ENCODE measurements at regions not wholly inside any gene's neighbourhood (a gene's known extent, or its start where the extent isn't known, plus 50 kb on each side); places are given as distances from the start of the nearest gene placed in this dataset.

- no peak overlapping the region for H3K4me3 Mint-ChIP-seq
- no peaks in the 10 kb centered on the region for H3K27me3 Mint-ChIP-seq (ENCODE audit: low read depth)
- peaks cover 41% of the 10 kb centered on the region for H3K4me1 Mint-ChIP-seq
- no peak for TF ChIP-seq CTCF (IDR thresholded peaks at IDR 0.05; ENCODE audit: unreplicated experiment in 3 of 3)
- H3K9me3 Mint-ChIP-seq = peaks cover 14% of the 10 kb centered on the region
- no peak overlapping the region for H3K27ac Mint-ChIP-seq
- H3K36me3 Mint-ChIP-seq (ENCODE audit: low read depth) = no peaks in the 10 kb centered on the region
Measured at GRCh38 chr15:38127306-38127771, 125.3 kb upstream of the SPRED1 start.

GRCh38 chr15:38128341-38128781 is 124.3 kb upstream of the SPRED1 start:
- H3K27ac Mint-ChIP-seq = peak overlapping the region; percentile 52 to 95 (median 67)
- H3K4me1 Mint-ChIP-seq = peaks cover 41% of the 10 kb centered on the region
- no peak for TF ChIP-seq CTCF (IDR thresholded peaks at IDR 0.05; ENCODE audit: unreplicated experiment in 3 of 3)
- no peaks in the 10 kb centered on the region for H3K36me3 Mint-ChIP-seq (ENCODE audit: low read depth)
- no peaks in the 10 kb centered on the region for H3K27me3 Mint-ChIP-seq (ENCODE audit: low read depth)
- H3K9me3 Mint-ChIP-seq = peaks cover 6% of the 10 kb centered on the region
- H3K4me3 Mint-ChIP-seq = no peak overlapping the region

- H3K4me1 Mint-ChIP-seq = peaks cover 41% of the 10 kb centered on the region
- peaks cover under 1% of the 10 kb centered on the region for H3K9me3 Mint-ChIP-seq
- no peak for TF ChIP-seq CTCF (IDR thresholded peaks at IDR 0.05; ENCODE audit: unreplicated experiment in 3 of 3)
- no peak overlapping the region for H3K4me3 Mint-ChIP-seq
- no peaks in the 10 kb centered on the region for H3K36me3 Mint-ChIP-seq (ENCODE audit: low read depth)
- no peaks in the 10 kb centered on the region for H3K27me3 Mint-ChIP-seq (ENCODE audit: low read depth)
- H3K27ac Mint-ChIP-seq = peak overlapping the region; percentile 80 to 95 (median 92)
Measured at GRCh38 chr15:38128921-38129320, 123.7 kb upstream of the SPRED1 start.

- Mint-ChIP-seq H3K4me3 (peak overlapping the region in 2 of 3 experiments; percentile 29 to 42), H3K4me1 (peaks cover 41% of the 10 kb centered on the region), H3K36me3 (ENCODE audit: low read depth) (no peaks in the 10 kb centered on the region), H3K27ac (peak overlapping the region; percentile 80 to 95 (median 92)), H3K9me3 (peaks cover 2% of the 10 kb centered on the region), H3K27me3 (ENCODE audit: low read depth) (no peaks in the 10 kb centered on the region)
- no peak for TF ChIP-seq CTCF (IDR thresholded peaks at IDR 0.05; ENCODE audit: unreplicated experiment in 3 of 3)
Measured at GRCh38 chr15:38129531-38130204, 123.0 kb upstream of the SPRED1 start.

- H3K9me3 Mint-ChIP-seq = peaks cover 7% of the 10 kb centered on the region
- H3K4me1 Mint-ChIP-seq = peaks cover 41% of the 10 kb centered on the region
- H3K27ac Mint-ChIP-seq = peak overlapping the region; percentile 80 to 95 (median 92)
- peak overlapping the region in 2 of 3 experiments; percentile 29 to 42 for H3K4me3 Mint-ChIP-seq
- no peak for TF ChIP-seq CTCF (IDR thresholded peaks at IDR 0.05; ENCODE audit: unreplicated experiment in 3 of 3)
- H3K27me3 Mint-ChIP-seq (ENCODE audit: low read depth) = no peaks in the 10 kb centered on the region
- H3K36me3 Mint-ChIP-seq (ENCODE audit: low read depth) = no peaks in the 10 kb centered on the region
Measured at GRCh38 chr15:38130205-38130567, 122.5 kb upstream of the SPRED1 start.

All from nephron (organoid).